ENCODE measurements at regions not wholly inside any gene's neighbourhood (a gene's known extent, or its start where the extent isn't known, plus 50 kb on each side); places are given as distances from the start of the nearest gene placed in this dataset.

GRCh38 chr22:48088926-48089536 is 1326.6 kb downstream of the TBC1D22A start:
- 87 to 97% (median 91%) methylated on average over 8 of the region's 8 CpGs for WGBS, 5 donors
- H3K27me3 ChIP-seq (replicated peaks in 1 of 7), result peaks cover 0 to 7% (median 0%) of the 10 kb centered on the region in 7 donors
- no peak for DNase-seq
- intact Hi-C loops (cut with DNase I; ENCODE audit: low total_unique reads), result no loop called here
- peaks cover 6 to 39% (median 30%) of the 10 kb centered on the region in 6 donors for H3K4me1 ChIP-seq
- H3K4me3 ChIP-seq, result no peak overlapping the region
- no peaks in the 10 kb centered on the region for H3K9me3 ChIP-seq
- peak overlapping the region in 1 of 8 donors; percentile 59 for H3K27ac ChIP-seq
- TF ChIP-seq POLR2A (IDR thresholded peaks at IDR 0.05), result no peak
- TF ChIP-seq CTCF (IDR thresholded peaks at IDR 0.05 in 8 of 11, conservative IDR thresholded peaks at IDR 0.05 in 3 of 11), result no peak
- no peak for TF ChIP-seq POLR2AphosphoS5 (IDR thresholded peaks at IDR 0.05)
- no peaks in the 10 kb centered on the region for H3K36me3 ChIP-seq

DNA sequence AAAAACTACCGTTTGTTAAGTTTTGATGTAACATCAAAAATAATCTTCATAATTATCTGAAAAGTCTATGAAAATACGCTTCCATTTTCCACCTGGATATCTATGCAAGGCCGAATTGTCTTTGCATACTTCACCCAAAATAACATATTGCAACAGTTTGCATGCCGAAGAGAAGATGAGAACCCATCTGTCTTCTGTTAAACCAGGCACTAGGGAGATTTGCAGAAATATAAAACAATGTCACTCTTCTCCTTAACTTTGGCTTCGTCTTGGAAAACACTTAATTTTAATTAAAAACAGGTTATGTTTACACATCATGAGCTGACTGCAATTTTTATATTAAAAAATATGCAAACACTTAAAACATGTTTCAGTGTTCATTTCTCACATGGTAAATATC is 1325.8 kb downstream of the TBC1D22A start:
- Histone ChIP-seq H3K36me3 (no peaks in the 10 kb centered on the region), H3K4me1 (peaks cover 6 to 46% (median 37%) of the 10 kb centered on the region in 6 donors), H3K27ac (no peak overlapping the region), H3K9me3 (no peaks in the 10 kb centered on the region), H3K27me3 (replicated peaks in 1 of 7) (peaks cover 0 to 15% (median 0%) of the 10 kb centered on the region in 7 donors), H3K4me3 (no peak overlapping the region)
- no peak for TF ChIP-seq POLR2A (IDR thresholded peaks at IDR 0.05)
- TF ChIP-seq POLR2AphosphoS5 (IDR thresholded peaks at IDR 0.05), result no peak
- TF ChIP-seq CTCF (IDR thresholded peaks at IDR 0.05 in 8 of 11, conservative IDR thresholded peaks at IDR 0.05 in 3 of 11), result no peak
- 75 to 90% (median 83%) methylated on average over 5 of the region's 5 CpGs for whole genome bisulfite sequencing, 5 donors
- intact Hi-C loops (cut with DNase I; ENCODE audit: low total_unique reads), result no loop called here
- no peak for DNase-seq

GRCh38 chr22:48085901-48086645 is 1323.6 kb downstream of the TBC1D22A start:
- intact Hi-C loops (cut with DNase I; ENCODE audit: low total_unique reads), result no loop called here
- Histone ChIP-seq H3K9me3 (no peaks in the 10 kb centered on the region), H3K36me3 (no peaks in the 10 kb centered on the region), H3K27me3 (replicated peaks in 1 of 7) (peaks cover 0 to 21% (median 0%) of the 10 kb centered on the region in 7 donors), H3K4me1 (peaks cover 6 to 38% (median 31%) of the 10 kb centered on the region in 6 donors), H3K4me3 (no peak overlapping the region), H3K27ac (no peak overlapping the region)
- no peak for TF ChIP-seq POLR2AphosphoS5 (IDR thresholded peaks at IDR 0.05)
- DNase-seq, result no peak
- WGBS, 5 donors, result 78 to 84% (median 82%) methylated on average over 8 of the region's 8 CpGs

DNA sequence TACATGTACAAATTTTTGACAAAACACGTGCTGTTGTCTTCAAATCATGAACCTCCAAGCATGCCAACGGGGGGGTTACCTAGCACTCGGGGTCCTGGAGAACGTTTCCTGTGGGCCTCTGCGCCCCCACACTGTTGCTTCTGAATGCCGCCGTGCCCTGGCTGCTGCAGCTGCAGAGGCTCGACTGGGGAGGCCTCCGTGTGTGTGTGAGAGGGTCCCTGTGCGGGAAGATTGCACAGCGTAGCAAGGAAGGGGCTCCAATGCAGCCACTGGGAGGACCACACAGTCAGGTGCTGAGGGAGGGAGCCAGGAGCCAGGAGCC is 1322.2 kb downstream of the TBC1D22A start:
- DNase-seq, result no peak
- Histone ChIP-seq H3K27me3 (replicated peaks in 1 of 7) (peaks cover 0 to 17% (median 0%) of the 10 kb centered on the region in 7 donors), H3K36me3 (no peaks in the 10 kb centered on the region), H3K9me3 (no peaks in the 10 kb centered on the region), H3K4me3 (no peak overlapping the region), H3K27ac (no peak overlapping the region), H3K4me1 (peaks cover 0 to 24% (median 17%) of the 10 kb centered on the region in 6 donors)
- TF ChIP-seq POLR2AphosphoS5 (IDR thresholded peaks at IDR 0.05), result no peak
- TF ChIP-seq POLR2A (IDR thresholded peaks at IDR 0.05), result no peak
- no peak for TF ChIP-seq CTCF (IDR thresholded peaks at IDR 0.05 in 8 of 11, conservative IDR thresholded peaks at IDR 0.05 in 3 of 11)
- WGBS, 5 donors, result 46 to 56% (median 50%) methylated on average over 11 of the region's 11 CpGs
- intact Hi-C loops (cut with DNase I; ENCODE audit: low total_unique reads), result no loop called here

All from spleen (tissue), 11 donors.